GM13977 (cell line): ENCODE measurements at regions not wholly inside any gene's neighbourhood (a gene's known extent, or its start where the extent isn't known, plus 50 kb on each side); places are given as distances from the start of the nearest gene placed in this dataset.

ENCODE experiments used
- DNase-seq: peaks from one replicate; pipeline ENCODE4 v3.0.0; 2012; ENCODE audit warnings: low spot score
- in situ Hi-C: fragments of 300-500 bp; cut with MboI; formaldehyde crosslinking; loops from one replicate; pipeline ENCODE4 v1.12.0; 2022; ENCODE audit warnings: low sequenced_read_pairs, low pct_unique_long_range_greater_than_20kb, mixed read lengths, inconsistent platforms; ENCODE audit not compliant: unreplicated experiment
- TF ChIP-seq, protein P1 (sequence below): IDR thresholded peaks from 2 replicates; pipeline ENCODE4 v1.5.1; 2012; ENCODE audit warnings: mild to moderate bottlenecking, control low read depth; ENCODE audit not compliant: insufficient read depth; ENCODE audit errors: extremely low read depth, missing control alignments

DNA sequence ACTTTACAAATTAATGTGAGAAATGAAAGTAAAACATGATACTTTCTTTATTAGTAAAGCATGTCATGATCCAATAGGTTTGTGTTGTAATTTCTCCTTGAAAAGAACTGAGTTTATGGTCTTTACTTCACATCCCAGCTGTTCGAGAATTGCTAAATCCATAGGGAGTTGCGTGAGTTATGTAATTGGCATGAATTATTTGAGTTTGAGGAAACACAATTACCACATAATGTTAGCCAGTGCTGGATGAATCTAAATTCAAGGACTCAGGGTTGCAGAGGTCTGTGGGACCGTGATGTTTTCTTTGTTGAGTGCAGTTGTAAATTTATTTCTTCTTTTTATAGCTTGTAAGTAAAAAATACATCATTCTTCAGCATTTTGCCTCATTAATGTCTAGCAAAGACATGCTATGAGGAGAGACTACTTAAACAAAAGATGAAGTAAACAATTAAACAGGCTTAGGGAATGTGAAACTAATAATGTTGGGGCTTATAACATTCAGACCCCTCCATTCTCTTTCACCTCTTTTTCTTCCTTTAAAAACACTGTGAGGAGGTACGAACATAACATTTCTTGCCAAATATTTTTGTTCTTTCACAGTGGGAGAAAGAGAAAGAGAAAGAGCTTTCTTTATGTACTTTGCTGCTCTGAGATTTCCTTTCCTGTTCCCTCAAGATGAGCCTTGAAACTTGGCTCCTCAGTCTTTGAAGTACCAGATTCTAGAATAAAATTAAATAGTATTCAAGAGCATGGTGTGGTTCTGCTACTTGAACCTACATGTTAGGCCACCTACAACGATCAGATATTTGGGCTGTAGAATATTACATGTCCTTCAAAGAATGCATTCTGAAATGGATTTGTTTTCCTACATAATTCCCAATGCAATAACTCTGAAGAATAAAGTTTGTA lies 159.6 kb upstream of the ANK2 start:
- in situ Hi-C loops: no loop called here
- DNase-seq: no peak
- TF ChIP-seq, protein P1, sequence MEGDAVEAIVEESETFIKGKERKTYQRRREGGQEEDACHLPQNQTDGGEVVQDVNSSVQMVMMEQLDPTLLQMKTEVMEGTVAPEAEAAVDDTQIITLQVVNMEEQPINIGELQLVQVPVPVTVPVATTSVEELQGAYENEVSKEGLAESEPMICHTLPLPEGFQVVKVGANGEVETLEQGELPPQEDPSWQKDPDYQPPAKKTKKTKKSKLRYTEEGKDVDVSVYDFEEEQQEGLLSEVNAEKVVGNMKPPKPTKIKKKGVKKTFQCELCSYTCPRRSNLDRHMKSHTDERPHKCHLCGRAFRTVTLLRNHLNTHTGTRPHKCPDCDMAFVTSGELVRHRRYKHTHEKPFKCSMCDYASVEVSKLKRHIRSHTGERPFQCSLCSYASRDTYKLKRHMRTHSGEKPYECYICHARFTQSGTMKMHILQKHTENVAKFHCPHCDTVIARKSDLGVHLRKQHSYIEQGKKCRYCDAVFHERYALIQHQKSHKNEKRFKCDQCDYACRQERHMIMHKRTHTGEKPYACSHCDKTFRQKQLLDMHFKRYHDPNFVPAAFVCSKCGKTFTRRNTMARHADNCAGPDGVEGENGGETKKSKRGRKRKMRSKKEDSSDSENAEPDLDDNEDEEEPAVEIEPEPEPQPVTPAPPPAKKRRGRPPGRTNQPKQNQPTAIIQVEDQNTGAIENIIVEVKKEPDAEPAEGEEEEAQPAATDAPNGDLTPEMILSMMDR: no peak

DNA sequence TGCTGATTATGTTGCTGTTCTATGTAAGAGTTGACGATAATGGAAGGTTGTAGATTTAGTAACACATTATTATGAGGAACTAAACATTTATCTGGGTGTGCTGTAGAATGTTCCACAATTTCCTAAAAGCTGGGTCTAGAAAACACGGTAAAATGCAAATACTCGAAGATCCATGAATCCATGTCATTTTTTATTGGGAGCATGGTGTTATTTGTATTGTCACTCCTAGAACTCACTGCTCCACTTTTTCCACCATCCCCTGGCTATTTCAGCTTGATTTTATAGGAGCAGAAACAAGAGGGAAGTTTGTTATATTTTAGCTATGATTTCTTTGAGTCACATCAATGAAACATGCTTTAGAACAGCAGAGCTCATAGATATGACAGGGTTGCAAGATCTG lies 155.0 kb upstream of the ANK2 start:
- no peak for DNase-seq
- in situ Hi-C loops: no loop called here
- TF ChIP-seq, protein P1: no peak

DNA sequence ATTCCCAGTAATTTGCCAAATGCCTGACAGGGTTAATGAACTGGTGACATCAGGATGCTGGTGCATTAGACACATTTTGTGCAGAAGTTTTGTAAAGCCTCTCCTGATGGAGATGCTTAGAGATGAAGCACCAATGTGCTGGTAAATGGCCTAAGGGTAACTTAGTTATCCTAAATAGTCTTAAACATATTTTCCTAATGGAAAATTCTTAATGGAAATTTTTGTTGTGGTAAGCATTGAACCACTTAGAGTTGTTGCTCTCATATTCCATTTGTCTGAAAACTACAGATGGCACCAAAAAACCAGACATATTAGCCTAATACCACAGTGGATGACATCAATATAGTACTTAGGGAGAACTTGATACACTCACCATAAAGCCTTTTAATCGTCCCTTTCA lies 154.5 kb upstream of the ANK2 start:
- in situ Hi-C loops: no loop called here

DNA sequence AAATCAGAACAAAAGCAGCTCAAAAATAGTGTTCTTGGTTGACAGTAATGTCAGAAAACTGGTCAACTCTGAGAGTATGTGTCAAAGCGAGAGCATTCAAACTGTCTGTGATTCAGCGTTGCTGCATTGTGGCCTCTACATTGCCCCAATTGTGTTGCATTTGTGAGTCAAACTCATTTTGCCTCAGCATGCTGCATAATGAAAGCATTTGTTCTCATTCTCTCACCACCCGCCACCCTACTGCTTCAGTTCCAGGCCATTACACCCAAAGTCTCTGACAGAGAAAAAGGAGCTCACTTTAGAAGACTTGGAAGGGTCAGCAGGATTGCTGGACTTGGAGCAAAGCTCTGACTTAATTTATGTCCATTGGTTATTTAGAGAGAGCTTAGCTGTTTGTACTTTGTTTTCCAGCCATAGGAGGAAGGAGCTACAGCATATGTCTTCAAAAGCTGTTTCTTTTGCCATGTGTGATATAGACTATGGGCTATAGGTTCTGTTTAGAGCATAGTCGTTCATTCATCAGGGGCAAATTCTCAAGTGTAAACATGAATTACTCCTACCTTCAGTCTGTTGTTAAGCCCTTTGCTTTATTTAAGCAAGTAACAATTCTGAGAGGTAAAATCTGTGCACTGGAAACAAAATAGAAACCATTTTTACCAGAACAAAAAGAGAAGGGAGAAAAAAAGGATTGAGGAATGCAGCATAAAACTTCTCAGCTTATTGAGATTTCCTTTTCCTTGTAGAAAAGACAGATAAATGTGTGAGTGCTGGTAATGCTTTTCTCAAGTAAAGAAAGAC lies 153.4 kb upstream of the ANK2 start:
- TF ChIP-seq, protein P1: no peak
- in situ Hi-C loops: no loop called here

More for the DNA sequence above, 154.5 kb upstream of the ANK2 start:
- DNase-seq: no peak
- TF ChIP-seq, protein P1: no peak

DNA sequence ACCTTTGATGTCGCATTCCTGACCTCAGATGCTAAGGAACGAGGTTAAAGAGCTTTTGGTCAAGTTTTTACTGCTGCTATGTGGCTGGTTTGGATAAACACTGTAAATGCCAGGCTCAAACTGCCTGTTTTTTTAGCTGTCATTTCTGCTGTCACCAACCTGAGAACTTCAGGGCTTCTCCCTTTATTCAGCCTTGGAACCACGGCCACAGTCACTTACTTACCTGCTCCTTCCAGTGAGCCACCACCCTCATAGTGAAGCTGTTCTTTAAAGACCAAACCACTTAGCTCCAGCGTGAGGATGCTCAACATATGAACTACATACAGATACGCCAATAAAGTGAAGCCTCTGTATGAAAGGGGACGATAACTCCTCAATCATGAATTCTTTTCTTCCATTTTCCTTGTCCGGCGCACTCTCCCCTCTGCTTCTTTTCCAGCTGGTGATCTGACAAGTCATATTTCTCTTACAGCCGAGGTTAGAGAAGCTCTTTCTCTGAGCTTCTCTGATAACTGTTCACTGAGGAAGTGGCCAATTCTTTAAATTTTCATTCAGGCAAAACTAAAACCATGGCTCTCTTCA lies 152.8 kb upstream of the ANK2 start:
- TF ChIP-seq, protein P1: no peak
- no peak for DNase-seq
- in situ Hi-C loops: no loop called here

More for the DNA sequence above, 153.4 kb upstream of the ANK2 start:
- no peak for DNase-seq

DNA sequence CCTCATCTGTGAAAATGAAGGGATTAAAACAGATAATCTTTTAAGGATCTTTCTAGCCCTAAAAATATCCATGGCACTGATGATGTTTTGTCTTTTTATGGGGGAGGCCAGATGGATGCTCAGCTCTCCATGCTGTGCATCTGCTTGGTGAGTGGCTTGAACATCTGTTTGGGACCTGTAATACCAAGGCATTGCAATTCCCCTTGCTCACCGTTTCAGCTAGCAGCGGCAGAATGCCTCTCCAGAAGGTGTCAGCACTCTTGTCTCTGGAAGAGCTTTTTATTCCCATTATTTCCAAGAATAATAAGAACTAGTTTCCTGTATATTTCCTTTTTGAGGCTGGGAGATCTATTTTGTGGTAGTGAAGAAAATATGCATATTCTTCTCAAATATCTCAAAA lies 151.9 kb upstream of the ANK2 start:
- TF ChIP-seq, protein P1: no peak
- no peak for DNase-seq
- in situ Hi-C loops: no loop called here
